Fibroblast of villous mesenchyme (primary cell): ENCODE measurements at regions not wholly inside any gene's neighbourhood (a gene's known extent, or its start where the extent isn't known, plus 50 kb on each side); places are given as distances from the start of the nearest gene placed in this dataset.
"Not testable (repeated sequence)": the region's sequence is repeated elsewhere in the genome, so short reads cannot be mapped to it uniquely, and the experiment has no call there.

Source experiments
- DNase-seq: peaks from one replicate; pipeline ENCODE4 v3.0.0-alpha.2; 2010; ENCODE audit warnings: low read depth
- H3K4me3 ChIP-seq: 2 replicates; pipeline ENCODE4 v1.5.1; 2011; ENCODE audit warnings: low read depth, mild to moderate bottlenecking, low read length
- TF ChIP-seq, protein P1 (sequence below): IDR thresholded peaks from 2 replicates; pipeline ENCODE4 v1.5.1; 2012; ENCODE audit warnings: low read depth, mild to moderate bottlenecking, low read length; ENCODE audit not compliant: insufficient read depth

DNA sequence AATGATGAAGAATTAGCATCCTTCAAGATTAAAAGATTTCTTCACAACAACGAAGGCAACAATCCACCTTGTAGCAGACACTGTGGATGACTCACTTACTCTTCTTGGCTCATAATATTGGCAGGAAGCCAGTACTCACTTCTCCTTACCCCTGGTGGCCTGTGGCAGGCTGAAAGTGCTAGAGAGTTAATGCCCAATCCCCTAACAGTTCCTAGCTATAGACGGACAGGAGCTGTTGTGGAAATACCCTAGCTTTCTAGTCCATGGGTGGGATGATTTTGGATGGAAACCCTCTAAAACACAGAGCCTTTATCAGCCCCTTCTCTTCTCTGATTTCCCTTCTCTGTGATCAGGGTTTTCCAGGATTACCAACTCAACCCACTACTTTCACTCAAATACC lies 128.6 kb upstream of the NYAP2 start:
- DNase-seq = peak; percentile 38
- TF ChIP-seq, protein P1, sequence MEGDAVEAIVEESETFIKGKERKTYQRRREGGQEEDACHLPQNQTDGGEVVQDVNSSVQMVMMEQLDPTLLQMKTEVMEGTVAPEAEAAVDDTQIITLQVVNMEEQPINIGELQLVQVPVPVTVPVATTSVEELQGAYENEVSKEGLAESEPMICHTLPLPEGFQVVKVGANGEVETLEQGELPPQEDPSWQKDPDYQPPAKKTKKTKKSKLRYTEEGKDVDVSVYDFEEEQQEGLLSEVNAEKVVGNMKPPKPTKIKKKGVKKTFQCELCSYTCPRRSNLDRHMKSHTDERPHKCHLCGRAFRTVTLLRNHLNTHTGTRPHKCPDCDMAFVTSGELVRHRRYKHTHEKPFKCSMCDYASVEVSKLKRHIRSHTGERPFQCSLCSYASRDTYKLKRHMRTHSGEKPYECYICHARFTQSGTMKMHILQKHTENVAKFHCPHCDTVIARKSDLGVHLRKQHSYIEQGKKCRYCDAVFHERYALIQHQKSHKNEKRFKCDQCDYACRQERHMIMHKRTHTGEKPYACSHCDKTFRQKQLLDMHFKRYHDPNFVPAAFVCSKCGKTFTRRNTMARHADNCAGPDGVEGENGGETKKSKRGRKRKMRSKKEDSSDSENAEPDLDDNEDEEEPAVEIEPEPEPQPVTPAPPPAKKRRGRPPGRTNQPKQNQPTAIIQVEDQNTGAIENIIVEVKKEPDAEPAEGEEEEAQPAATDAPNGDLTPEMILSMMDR = no peak

DNA sequence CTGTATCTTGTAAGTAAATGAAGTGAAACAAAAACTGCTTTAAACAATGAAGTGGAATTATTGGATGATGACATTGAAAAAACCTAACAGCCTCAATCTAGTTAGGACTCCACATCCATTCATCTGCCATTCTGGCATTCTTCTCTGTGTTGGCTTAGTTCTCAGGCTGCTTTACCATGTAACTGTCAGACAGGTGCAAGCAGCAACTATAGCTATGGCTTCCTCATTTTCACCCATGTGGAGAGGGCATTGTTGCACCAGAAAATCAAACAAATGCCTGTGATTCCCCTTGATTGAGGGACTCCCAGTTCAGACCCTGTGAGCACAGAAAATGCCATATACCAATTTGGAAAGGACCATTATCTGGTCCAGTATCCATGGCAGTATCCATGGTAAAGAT lies 129.5 kb upstream of the NYAP2 start:
- H3K4me3 ChIP-seq = no peak overlapping the region
- TF ChIP-seq, protein P1 = no peak
- DNase-seq = no peak

More for the DNA sequence above, 128.6 kb upstream of the NYAP2 start:
- no peak overlapping the region for H3K4me3 ChIP-seq

DNA sequence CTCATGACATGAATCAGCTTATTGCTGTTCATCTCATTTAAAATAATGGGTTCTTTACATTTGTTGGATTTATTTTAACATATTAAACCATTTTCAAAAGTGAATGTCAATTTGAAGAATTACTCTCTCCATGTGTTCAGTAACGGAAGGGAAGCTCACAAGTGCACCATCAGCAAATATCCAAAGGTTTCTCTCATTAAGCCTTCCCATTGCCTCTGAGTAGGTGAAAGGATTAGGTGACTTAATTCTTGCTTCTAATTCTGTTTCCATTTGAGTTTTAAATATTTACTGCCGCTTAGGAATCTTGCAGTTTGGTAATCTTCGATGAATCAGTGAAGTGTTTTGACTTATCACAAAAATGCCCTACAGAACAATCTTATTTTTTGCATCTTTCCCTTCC lies 145.1 kb upstream of the NYAP2 start:
- TF ChIP-seq, protein P1 = no peak

DNA sequence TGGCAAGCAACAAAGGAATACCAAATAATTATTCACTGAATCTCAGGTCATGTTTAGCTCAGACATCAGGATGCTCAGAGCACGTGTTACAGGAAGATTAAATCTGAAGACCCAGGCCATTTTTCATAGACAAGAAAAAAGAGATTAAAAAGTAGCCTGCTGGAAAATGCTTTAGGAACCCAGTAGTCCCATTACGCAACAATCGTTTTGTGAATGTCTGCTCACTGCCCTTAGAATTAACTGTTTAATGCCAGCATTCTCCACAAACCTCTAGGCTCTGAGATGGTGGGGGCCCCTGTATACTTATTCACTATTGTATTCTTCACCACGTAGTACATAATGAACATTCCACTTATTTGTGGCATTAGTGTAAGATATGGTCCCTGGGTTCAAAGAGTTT lies 154.6 kb upstream of the NYAP2 start:
- DNase-seq = no peak
- TF ChIP-seq, protein P1 = no peak
- H3K4me3 ChIP-seq = no peak overlapping the region

More for the DNA sequence above, 145.1 kb upstream of the NYAP2 start:
- H3K4me3 ChIP-seq = no peak overlapping the region
- DNase-seq = no peak

DNA sequence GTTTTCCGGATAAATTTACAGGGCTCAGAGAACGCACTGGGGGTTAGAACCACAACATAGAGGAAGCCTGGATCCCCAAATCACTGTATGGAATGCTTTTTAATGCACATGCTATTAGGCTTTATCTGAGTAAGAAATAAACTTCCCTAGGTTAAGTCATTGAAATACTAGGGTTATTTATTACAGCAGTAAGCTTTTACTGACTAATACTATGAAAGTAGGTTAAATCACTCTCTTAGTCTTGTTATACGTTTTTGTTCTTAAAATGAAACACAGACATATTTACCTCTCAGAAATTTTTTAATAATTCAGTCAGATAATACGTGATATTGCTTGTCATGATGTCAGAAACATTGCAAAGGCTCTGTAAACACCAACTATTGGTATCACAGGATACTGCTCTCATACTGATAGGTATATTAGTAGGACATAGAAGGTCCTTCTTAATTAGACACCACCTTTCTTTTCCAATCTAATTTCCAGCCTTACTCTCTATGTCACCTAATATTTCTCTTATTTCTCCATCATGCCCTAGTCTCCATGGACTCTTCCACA lies 162.7 kb upstream of the NYAP2 start:
- TF ChIP-seq, protein P1 = no peak
- no peak for DNase-seq
- no peak overlapping the region for H3K4me3 ChIP-seq

DNA sequence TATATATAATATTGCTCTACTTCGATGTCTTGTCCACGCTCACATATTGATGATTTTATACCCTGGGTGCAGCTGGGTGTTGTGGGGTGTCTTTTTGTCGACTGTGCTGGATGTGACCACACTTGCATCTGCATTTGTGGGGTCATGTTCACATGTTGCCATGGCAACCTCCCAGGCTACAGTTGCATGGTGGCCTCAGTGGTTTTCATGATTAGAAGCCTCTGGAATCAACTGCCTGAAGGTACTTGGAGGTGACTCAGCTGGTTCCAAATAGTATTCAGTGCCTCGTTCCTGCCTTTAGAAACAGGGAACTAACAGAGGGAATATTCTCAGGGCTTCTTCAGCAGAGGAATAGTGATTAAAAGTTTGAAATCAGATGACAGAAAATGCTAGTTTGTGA lies 166.3 kb upstream of the NYAP2 start:
- TF ChIP-seq, protein P1 = no peak
- no peak overlapping the region for H3K4me3 ChIP-seq
- no peak for DNase-seq

DNA sequence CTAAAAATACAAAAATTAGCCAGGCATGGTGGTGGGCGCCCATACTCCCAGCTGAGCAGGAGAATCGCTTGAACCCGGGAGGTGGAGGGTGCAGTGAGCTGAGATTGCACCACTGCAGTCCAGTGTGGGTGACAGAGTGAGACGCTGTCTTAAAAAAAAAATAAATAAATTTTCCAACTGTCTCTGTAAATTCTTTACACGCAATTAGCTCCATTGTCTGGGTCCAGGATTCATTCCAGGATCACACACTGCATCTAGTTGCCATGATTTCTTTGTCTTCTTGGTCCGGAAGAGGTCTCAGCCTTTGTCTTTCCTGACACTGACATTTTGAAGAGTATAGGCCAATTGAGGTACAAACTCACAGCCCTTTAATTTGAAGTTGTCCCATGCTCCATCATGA lies 167.6 kb upstream of the NYAP2 start:
- no peak for DNase-seq
- TF ChIP-seq, protein P1 = no peak

DNA sequence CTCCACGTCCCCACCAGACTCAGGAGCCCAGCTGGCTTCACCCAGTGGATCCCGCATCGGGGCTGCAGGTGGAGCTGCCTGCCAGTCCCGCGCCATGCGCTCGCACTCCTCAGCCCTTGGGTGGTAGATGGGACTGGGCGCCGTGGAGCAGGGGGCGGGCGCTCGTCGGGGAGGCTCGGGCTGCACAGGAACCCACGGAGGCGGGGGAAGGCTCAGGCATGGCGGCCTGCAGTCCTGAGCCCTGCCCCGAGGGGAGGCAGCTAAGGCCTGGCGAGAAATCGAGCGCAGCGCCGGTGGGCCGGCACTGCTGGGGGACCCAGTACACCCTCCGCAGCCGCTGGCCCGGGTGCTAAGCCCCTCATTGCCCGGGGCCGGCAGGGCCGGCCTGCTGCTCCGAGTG lies 170.2 kb upstream of the NYAP2 start:
- H3K4me3 ChIP-seq, DNase-seq: not testable (repeated sequence)

More for the DNA sequence above, 167.6 kb upstream of the NYAP2 start:
- no peak overlapping the region for H3K4me3 ChIP-seq
